Parathyroid adenoma (tissue), 2 donors: ENCODE measurements at regions not wholly inside any gene's neighbourhood (a gene's known extent, or its start where the extent isn't known, plus 50 kb on each side); places are given as distances from the start of the nearest gene placed in this dataset.
"Not testable (repeated sequence)": the region's sequence is repeated elsewhere in the genome, so short reads cannot be mapped to it uniquely, and the experiment has no call there.

Experiments used
- H2AFZ ChIP-seq: fragments of 300-600 bp; sonication (generic); one replicate; pipeline ENCODE4 v1.7.0; 2017; ENCODE audit warnings: antibody characterized with exemption, mild to moderate bottlenecking
- H3K27ac ChIP-seq: fragments of 300-600 bp; sonication (generic); one replicate; pipeline ENCODE4 v1.7.0; 2017
- H3K27me3 ChIP-seq: fragments of 300-600 bp; sonication (generic); one replicate; pipeline ENCODE4 v1.7.0; 2017; ENCODE audit warnings: low read length; ENCODE audit not compliant: control insufficient read depth, insufficient read depth
- H3K36me3 ChIP-seq: fragments of 300-600 bp; sonication (generic); one replicate; pipeline ENCODE4 v1.7.0; 2017; ENCODE audit warnings: low read length; ENCODE audit not compliant: control insufficient read depth, insufficient read depth
- H3K4me1 ChIP-seq: fragments of 300-600 bp; sonication (generic); one replicate; pipeline ENCODE4 v1.7.0; 2017; ENCODE audit warnings: control low read depth
- H3K4me2 ChIP-seq: fragments of 300-600 bp; sonication (generic); one replicate; pipeline ENCODE4 v1.7.0; 2017; ENCODE audit warnings: low read length
- H3K4me3 ChIP-seq: fragments of 300-600 bp; sonication (generic); one replicate; pipeline ENCODE4 v1.7.0; 2017; ENCODE audit warnings: low read depth, low read length
- H3K79me2 ChIP-seq: fragments of 300-600 bp; sonication (generic); one replicate; pipeline ENCODE4 v1.7.0; 2017; ENCODE audit warnings: control low read depth
- H3K9ac ChIP-seq: fragments of 300-600 bp; sonication (generic); one replicate; pipeline ENCODE4 v1.7.0; 2017; ENCODE audit warnings: mild to moderate bottlenecking
- H3K9me3 ChIP-seq: fragments of 300-600 bp; sonication (generic); one replicate; pipeline ENCODE4 v1.7.0; 2017; ENCODE audit warnings: low read length; ENCODE audit not compliant: control insufficient read depth
- CTCF ChIP-seq: fragments of 300-600 bp; sonication (generic); IDR thresholded peaks from one replicate; pipeline ENCODE4 v1.7.0; 2017; ENCODE audit warnings: antibody characterized with exemption, mild to moderate bottlenecking
- donor health status: primary hyperparathyroidism.

DNA sequence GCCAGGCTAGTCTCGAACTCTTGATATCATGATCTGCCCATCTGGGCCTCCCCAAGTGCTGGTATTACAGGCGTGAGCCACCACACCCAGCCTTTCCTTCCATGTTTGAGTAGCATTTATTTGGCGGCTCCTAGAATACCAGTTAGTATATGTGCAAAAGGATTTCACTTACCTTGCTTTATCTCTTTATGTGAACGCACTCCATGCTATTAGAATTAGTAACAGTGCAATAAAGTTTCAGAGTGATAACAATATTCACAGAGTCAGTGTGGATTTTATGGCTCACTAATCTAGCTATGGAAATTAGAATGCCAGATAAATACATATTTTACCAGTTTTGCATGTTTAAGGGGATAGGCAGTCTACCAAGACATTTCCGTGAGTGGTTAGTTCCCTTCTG, 74.4 kb upstream of the NIPBL start:
- H3K4me1 ChIP-seq = no peaks in the 10 kb centered on the region
- no peak overlapping the region for H3K4me2 ChIP-seq
- no peaks in the 10 kb centered on the region for H3K79me2 ChIP-seq
- no peak overlapping the region for H3K9ac ChIP-seq
- H3K27me3 ChIP-seq = no peaks in the 10 kb centered on the region
- no peak overlapping the region for H2AFZ ChIP-seq
- no peaks in the 10 kb centered on the region for H3K9me3 ChIP-seq
- no peak for TF ChIP-seq CTCF
- no peaks in the 10 kb centered on the region for H3K36me3 ChIP-seq
- no peak overlapping the region for H3K27ac ChIP-seq
- no peak overlapping the region for H3K4me3 ChIP-seq

GRCh38 chr5:36813249-36813648, 63.3 kb upstream of the NIPBL start:
- H3K79me2 ChIP-seq, H2AFZ ChIP-seq, H3K4me1 ChIP-seq, H3K27me3 ChIP-seq, H3K9me3 ChIP-seq, H3K9ac ChIP-seq, H3K4me2 ChIP-seq, H3K4me3 ChIP-seq, H3K27ac ChIP-seq, H3K36me3 ChIP-seq: not testable (repeated sequence)

- Histone ChIP-seq H3K36me3 (no peaks in the 10 kb centered on the region), H3K4me2 (no peak overlapping the region), H3K9me3 (no peaks in the 10 kb centered on the region), H3K27ac (no peak overlapping the region), H3K4me1 (no peaks in the 10 kb centered on the region), H3K79me2 (no peaks in the 10 kb centered on the region), H3K9ac (no peak overlapping the region), H3K4me3 (no peak overlapping the region), H3K27me3 (no peaks in the 10 kb centered on the region), H2AFZ (no peak overlapping the region)
- TF ChIP-seq CTCF = no peak
Observed at GRCh38 chr5:36815871-36816270, 60.7 kb upstream of the NIPBL start.

DNA sequence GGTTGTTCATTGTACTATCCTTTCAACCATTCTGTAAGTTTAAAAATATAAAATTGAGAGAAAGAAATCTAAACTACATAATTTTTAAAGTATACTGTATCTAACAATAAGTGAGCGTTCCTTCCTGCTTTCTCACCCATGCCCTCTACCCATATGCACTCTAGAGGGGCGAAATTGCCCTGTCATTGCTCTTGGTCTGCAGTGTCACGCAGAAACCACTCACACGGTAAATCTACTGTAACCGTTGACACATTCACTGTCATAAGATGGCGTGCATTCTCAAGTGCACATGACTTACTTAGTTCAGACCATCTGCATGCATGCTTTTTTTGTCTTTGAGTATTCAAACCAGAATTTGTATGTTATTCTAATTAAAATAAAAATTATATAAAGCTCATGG, 55.7 kb upstream of the NIPBL start:
- TF ChIP-seq CTCF = no peak
- H3K27me3 ChIP-seq = no peaks in the 10 kb centered on the region
- H3K27ac ChIP-seq = no peak overlapping the region
- H3K4me2 ChIP-seq = no peak overlapping the region
- H3K9ac ChIP-seq = no peak overlapping the region
- H3K9me3 ChIP-seq = no peaks in the 10 kb centered on the region
- H2AFZ ChIP-seq = no peak overlapping the region
- no peaks in the 10 kb centered on the region for H3K79me2 ChIP-seq
- H3K4me3 ChIP-seq = no peak overlapping the region
- no peaks in the 10 kb centered on the region for H3K4me1 ChIP-seq
- H3K36me3 ChIP-seq = no peaks in the 10 kb centered on the region

DNA sequence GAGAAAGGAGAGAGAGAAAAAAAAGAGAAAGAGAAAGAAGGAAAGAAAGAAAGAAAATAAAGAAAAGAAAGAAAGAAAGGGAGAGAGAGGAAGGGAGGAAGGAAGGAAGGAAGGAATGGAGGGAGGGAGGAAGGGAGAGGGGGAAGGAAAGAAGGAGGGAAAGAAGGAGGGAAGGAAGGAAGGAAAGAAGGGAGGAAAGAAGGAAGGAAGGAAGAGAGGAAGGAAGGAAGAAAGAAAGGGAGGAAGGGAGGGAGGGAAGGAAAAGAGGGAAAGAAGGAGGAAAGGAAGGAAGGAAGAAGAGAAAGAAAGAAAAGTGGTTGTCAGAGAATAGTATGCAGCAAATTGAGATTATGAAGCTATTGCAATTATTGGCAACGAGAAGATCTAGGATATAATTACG, 49.9 kb upstream of the NIPBL start:
- no peaks in the 10 kb centered on the region for H3K36me3 ChIP-seq
- TF ChIP-seq CTCF = no peak
- H3K4me3 ChIP-seq = no peak overlapping the region
- H3K79me2 ChIP-seq = no peaks in the 10 kb centered on the region
- no peak overlapping the region for H3K4me2 ChIP-seq
- H3K27me3 ChIP-seq = no peaks in the 10 kb centered on the region
- no peaks in the 10 kb centered on the region for H3K9me3 ChIP-seq
- no peak overlapping the region for H3K9ac ChIP-seq
- no peak overlapping the region for H2AFZ ChIP-seq
- H3K27ac ChIP-seq = no peak overlapping the region
- H3K4me1 ChIP-seq = no peaks in the 10 kb centered on the region
